OCI-LY1 (cell line): ENCODE measurements at regions not wholly inside any gene's neighbourhood (a gene's known extent, or its start where the extent isn't known, plus 50 kb on each side); places are given as distances from the start of the nearest gene placed in this dataset.

Experiments
- CTCF ChIP-seq: fragments of 200-600 bp; sonication (generic), shearing (Covaris generic); IDR thresholded peaks from 2 replicates; pipeline ENCODE4 v1.5.1; 2017; ENCODE audit warnings: mild to moderate bottlenecking, antibody characterized with exemption, low read length, moderate library complexity, mixed read lengths
- EZH2 ChIP-seq: fragments of 200-600 bp; sonication (generic), shearing (Covaris generic); IDR thresholded peaks from 2 replicates; pipeline ENCODE4 v1.8.0; 2017; ENCODE audit warnings: borderline replicate concordance, mixed run types, mild to moderate bottlenecking, antibody characterized with exemption, low read length, moderate library complexity, mixed read lengths

GRCh38 chr5:118290204-118290603, 698.1 kb downstream of the DTWD2 start:
- TF ChIP-seq CTCF (no peak), EZH2 (no peak)
